Osteoblast (primary cell): ENCODE measurements at regions not wholly inside any gene's neighbourhood (a gene's known extent, or its start where the extent isn't known, plus 50 kb on each side); places are given as distances from the start of the nearest gene placed in this dataset.

ENCODE experiments used
- DNase-seq: peaks from one replicate; pipeline ENCODE4 v3.0.0; 2011; ENCODE audit warnings: low spot score, mixed read lengths; ENCODE audit not compliant: insufficient read length; ENCODE audit errors: missing footprints
- H2AFZ ChIP-seq: 2 replicates; pipeline ENCODE4 v1.6.0; 2011; ENCODE audit warnings: mild to moderate bottlenecking, low read length
- H3K27ac ChIP-seq: 2 replicates; pipeline ENCODE4 v1.5.1; 2011; ENCODE audit warnings: mild to moderate bottlenecking, low read depth, low read length, moderate library complexity
- H3K27me3 ChIP-seq: 2 replicates; pipeline ENCODE4 v1.6.0; 2012; ENCODE audit warnings: mild to moderate bottlenecking, control low read depth, inconsistent platforms, low read length, moderate library complexity; ENCODE audit not compliant: insufficient read depth
- H3K36me3 ChIP-seq: 2 replicates; pipeline ENCODE4 v1.5.1; 2011; ENCODE audit warnings: mild to moderate bottlenecking, low read length, control low read depth, moderate library complexity; ENCODE audit not compliant: insufficient read depth
- H3K4me1 ChIP-seq: 2 replicates; pipeline ENCODE4 v1.5.1; 2011; ENCODE audit warnings: mild to moderate bottlenecking, low read length, control low read depth, moderate library complexity; ENCODE audit not compliant: insufficient read depth
- H3K4me2 ChIP-seq: 2 replicates; pipeline ENCODE4 v1.6.0; 2011; ENCODE audit warnings: mild to moderate bottlenecking, low read length; ENCODE audit not compliant: insufficient read depth
- H3K4me3 ChIP-seq: fragments of 200-600 bp; sonication (generic); 3 replicates; pipeline ENCODE4 v1.5.1; 2012; ENCODE audit warnings: mild to moderate bottlenecking, low read length, inconsistent platforms; ENCODE audit not compliant: insufficient read depth
- H3K79me2 ChIP-seq: 2 replicates; pipeline ENCODE4 v1.6.0; 2012; ENCODE audit warnings: mild to moderate bottlenecking, low read length, control low read depth, inconsistent platforms; ENCODE audit not compliant: insufficient read depth
- H3K9me3 ChIP-seq: 2 replicates; pipeline ENCODE4 v1.5.1; 2011; ENCODE audit warnings: low read depth, low read length, control low read depth
- H4K20me1 ChIP-seq: 2 replicates; pipeline ENCODE4 v1.6.0; 2012; ENCODE audit warnings: mild to moderate bottlenecking, low read length, control low read depth; ENCODE audit not compliant: insufficient read depth
- TF ChIP-seq, protein P1 (sequence below): IDR thresholded peaks from 2 replicates; pipeline ENCODE4 v1.5.1; 2011; ENCODE audit warnings: mild to moderate bottlenecking, low read depth, low read length, moderate library complexity; ENCODE audit errors: extremely low read depth

DNA sequence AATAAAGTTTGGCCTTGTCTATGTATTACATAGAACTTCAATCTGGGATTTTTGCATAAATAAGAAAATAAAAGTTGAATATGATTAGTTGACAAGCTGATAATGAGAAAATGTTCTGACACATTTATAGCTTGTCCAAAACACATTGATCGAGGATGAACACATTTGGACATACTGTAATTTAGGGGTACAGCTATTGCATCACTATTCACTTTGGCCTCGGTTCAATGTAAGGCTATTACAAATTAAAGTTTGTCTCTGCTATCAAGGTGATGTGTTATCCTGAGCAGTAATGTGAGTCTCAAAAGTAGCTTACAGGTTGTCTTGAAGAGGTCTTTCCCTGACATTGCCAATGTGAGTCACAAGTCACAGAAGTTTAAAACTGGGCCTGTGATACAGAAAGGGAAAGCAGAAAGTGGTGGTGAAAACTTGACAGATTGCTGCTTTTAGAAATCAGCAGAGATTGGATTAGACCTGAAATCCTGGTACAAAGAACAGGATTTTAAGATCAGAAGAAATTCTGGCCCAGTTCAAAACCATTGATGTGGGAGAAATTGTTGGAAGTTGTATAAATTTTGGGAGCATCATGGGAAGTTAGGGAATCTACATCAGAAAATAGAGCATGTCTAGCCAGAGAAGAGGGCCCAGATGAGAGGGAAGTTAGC, 674.1 kb downstream of the NYAP2 start:
- Histone ChIP-seq H4K20me1 (no peaks in the 10 kb centered on the region), H3K36me3 (no peaks in the 10 kb centered on the region), H3K9me3 (no peaks in the 10 kb centered on the region), H2AFZ (peak overlapping the region; percentile 51), H3K79me2 (no peaks in the 10 kb centered on the region), H3K4me2 (no peak overlapping the region), H3K27me3 (no peaks in the 10 kb centered on the region), H3K4me1 (peaks cover 16% of the 10 kb centered on the region), H3K4me3 (no peak overlapping the region), H3K27ac (no peak overlapping the region)
- TF ChIP-seq, protein P1, sequence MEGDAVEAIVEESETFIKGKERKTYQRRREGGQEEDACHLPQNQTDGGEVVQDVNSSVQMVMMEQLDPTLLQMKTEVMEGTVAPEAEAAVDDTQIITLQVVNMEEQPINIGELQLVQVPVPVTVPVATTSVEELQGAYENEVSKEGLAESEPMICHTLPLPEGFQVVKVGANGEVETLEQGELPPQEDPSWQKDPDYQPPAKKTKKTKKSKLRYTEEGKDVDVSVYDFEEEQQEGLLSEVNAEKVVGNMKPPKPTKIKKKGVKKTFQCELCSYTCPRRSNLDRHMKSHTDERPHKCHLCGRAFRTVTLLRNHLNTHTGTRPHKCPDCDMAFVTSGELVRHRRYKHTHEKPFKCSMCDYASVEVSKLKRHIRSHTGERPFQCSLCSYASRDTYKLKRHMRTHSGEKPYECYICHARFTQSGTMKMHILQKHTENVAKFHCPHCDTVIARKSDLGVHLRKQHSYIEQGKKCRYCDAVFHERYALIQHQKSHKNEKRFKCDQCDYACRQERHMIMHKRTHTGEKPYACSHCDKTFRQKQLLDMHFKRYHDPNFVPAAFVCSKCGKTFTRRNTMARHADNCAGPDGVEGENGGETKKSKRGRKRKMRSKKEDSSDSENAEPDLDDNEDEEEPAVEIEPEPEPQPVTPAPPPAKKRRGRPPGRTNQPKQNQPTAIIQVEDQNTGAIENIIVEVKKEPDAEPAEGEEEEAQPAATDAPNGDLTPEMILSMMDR = no peak
- DNase-seq = no peak

DNA sequence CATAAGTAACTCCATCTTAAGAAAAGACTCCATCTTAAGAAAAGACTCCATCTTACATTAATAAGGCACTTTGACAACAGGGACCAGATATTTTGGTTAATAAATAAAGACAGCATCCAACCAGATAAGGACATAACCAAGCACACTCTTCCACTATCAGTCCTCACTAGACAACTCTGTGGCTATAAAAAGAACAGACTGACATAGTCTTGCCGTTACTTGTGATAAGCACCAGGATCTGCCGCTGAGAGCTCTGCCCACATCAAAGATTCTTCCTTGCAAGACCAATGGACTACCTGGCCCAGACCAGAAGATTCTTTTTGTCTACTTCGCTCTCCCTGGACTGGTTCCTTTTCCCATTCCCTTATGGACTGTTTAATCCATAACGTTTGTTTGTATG, 667.4 kb downstream of the NYAP2 start:
- Histone ChIP-seq H3K4me2 (no peak overlapping the region), H2AFZ (no peak overlapping the region), H3K9me3 (no peaks in the 10 kb centered on the region), H3K4me3 (no peak overlapping the region), H4K20me1 (no peaks in the 10 kb centered on the region), H3K36me3 (no peaks in the 10 kb centered on the region), H3K79me2 (no peaks in the 10 kb centered on the region), H3K27me3 (no peaks in the 10 kb centered on the region), H3K4me1 (peaks cover 6% of the 10 kb centered on the region), H3K27ac (no peak overlapping the region)
- TF ChIP-seq, protein P1 = no peak
- no peak for DNase-seq

DNA sequence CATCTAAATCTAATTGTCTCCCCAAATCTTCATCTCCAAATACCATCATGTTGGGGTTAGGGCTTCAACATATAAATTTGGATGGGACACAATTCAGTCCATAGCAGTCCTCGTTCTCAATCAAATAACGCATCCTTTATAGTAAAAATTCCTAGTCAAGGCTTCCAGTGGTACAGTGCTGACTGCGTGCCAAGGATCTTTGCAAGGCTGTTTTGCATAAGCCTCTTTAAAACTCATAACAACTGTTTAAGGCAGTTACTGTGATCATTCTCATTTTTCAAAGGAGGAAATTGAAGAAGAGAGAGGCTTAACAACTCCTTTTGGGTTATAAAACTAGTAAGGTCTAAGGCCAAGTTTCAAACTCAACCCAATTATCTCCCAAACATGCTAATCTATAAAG, 666.9 kb downstream of the NYAP2 start:
- no peak overlapping the region for H2AFZ ChIP-seq
- no peaks in the 10 kb centered on the region for H3K9me3 ChIP-seq
- H3K4me1 ChIP-seq = peaks cover 6% of the 10 kb centered on the region
- H3K27me3 ChIP-seq = no peaks in the 10 kb centered on the region
- H3K4me3 ChIP-seq = no peak overlapping the region
- no peak overlapping the region for H3K4me2 ChIP-seq
- no peaks in the 10 kb centered on the region for H3K36me3 ChIP-seq
- TF ChIP-seq, protein P1 = no peak
- DNase-seq = no peak
- H4K20me1 ChIP-seq = no peaks in the 10 kb centered on the region
- no peaks in the 10 kb centered on the region for H3K79me2 ChIP-seq
- H3K27ac ChIP-seq = no peak overlapping the region

DNA sequence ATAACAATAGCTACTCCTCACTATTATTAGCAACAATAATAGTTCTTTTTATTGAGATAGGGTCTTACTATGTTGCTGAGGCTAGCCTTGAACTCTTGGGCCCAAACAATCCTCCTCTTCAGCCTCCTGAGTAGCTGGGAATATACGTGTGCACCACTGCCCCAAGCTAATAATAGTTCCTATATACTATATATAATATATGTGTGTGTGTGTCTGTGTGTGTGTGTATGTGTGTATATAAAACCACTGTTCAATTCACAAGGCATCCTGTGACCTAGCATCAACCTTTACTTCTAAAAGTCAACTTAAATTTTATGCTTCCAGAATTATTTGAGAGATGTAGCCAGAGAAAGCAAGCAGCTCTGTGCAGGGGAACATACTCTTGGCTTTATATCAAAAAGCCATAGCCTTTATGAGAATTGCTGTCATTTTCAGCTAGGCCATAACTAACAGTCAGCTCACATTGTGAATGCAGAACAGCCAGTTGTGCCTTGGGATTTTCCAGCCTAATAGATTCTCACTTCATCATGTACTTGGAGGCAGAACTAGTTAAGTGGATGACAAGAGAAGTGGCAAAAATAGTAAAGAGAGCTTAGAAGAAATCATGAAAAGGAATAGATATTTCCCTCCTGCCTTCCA, 665.5 kb downstream of the NYAP2 start:
- Histone ChIP-seq H3K9me3 (no peaks in the 10 kb centered on the region), H2AFZ (no peak overlapping the region), H3K36me3 (no peaks in the 10 kb centered on the region), H3K4me3 (no peak overlapping the region), H4K20me1 (no peaks in the 10 kb centered on the region), H3K27ac (no peak overlapping the region), H3K27me3 (no peaks in the 10 kb centered on the region), H3K4me2 (no peak overlapping the region), H3K4me1 (peaks cover 6% of the 10 kb centered on the region), H3K79me2 (no peaks in the 10 kb centered on the region)
- TF ChIP-seq, protein P1 = no peak
- no peak for DNase-seq
